HL-60 (cell line): ENCODE measurements at regions not wholly inside any gene's neighbourhood (a gene's known extent, or its start where the extent isn't known, plus 50 kb on each side); places are given as distances from the start of the nearest gene placed in this dataset.

Experiments used
- DNase-seq, 2 experiments: peaks; one replicate each; pipeline ENCODE4 v3.0.0-alpha.2; 2010 to 2020; ENCODE audit warnings: low read depth in 1 of 2, low spot score in 1 of 2
- H3K27ac ChIP-seq: fragments of 250-450 bp; sonication (Bioruptor Pico); replicated peaks from 2 replicates; pipeline ENCODE4 v1.5.1; 2020; ENCODE audit warnings: mild to moderate bottlenecking, moderate library complexity
- H3K27me3 ChIP-seq: fragments of 250-450 bp; sonication (Bioruptor Pico); 2 replicates; pipeline ENCODE4 v1.5.1; 2021; ENCODE audit warnings: mild to moderate bottlenecking, moderate library complexity; ENCODE audit not compliant: insufficient read depth, poor library complexity, severe bottlenecking
- H3K4me3 ChIP-seq: replicated peaks from 2 replicates; pipeline ENCODE4 v1.5.1; 2011; ENCODE audit warnings: mild to moderate bottlenecking, control low read depth, low read length; ENCODE audit not compliant: insufficient read depth
- CTCF ChIP-seq: IDR thresholded peaks from one replicate; pipeline ENCODE4 v1.5.1; 2011; ENCODE audit warnings: low read length, control low read depth, inconsistent platforms; ENCODE audit not compliant: insufficient read depth
- GABPA ChIP-seq: IDR thresholded peaks from 2 replicates; pipeline ENCODE4 v1.6.1; 2012; ENCODE audit warnings: low read depth
- POLR2AphosphoS5 ChIP-seq: IDR thresholded peaks from 2 replicates; pipeline ENCODE4 v1.6.1; 2012; ENCODE audit warnings: low read depth
- REST ChIP-seq: IDR thresholded peaks from 2 replicates; pipeline ENCODE4 v1.6.1; 2012; ENCODE audit warnings: low read depth; ENCODE audit not compliant: insufficient replicate concordance
- SPI1 ChIP-seq: IDR thresholded peaks from 2 replicates; pipeline ENCODE4 v1.6.1; 2012; ENCODE audit warnings: low read depth, mild to moderate bottlenecking, borderline replicate concordance

GRCh38 chr5:144103611-144104485, 66.6 kb downstream of the YIPF5 start:
- no peak for TF ChIP-seq POLR2AphosphoS5
- no peak for TF ChIP-seq SPI1
- TF ChIP-seq CTCF: no peak
- no peak for TF ChIP-seq GABPA
- no peak for TF ChIP-seq REST
- H3K27ac ChIP-seq: no peak overlapping the region
- no peak overlapping the region for H3K4me3 ChIP-seq
- H3K27me3 ChIP-seq: no peaks in the 10 kb centered on the region
- DNase-seq: no peak

GRCh38 chr5:144105371-144105770, 65.1 kb downstream of the YIPF5 start:
- Histone ChIP-seq H3K27me3 (no peaks in the 10 kb centered on the region), H3K27ac (no peak overlapping the region), H3K4me3 (no peak overlapping the region)
- DNase-seq: no peak
- TF ChIP-seq REST (no peak), CTCF (no peak), GABPA (no peak), SPI1 (no peak), POLR2AphosphoS5 (no peak)

- no peak for DNase-seq
- Histone ChIP-seq H3K27ac (no peak overlapping the region), H3K4me3 (no peak overlapping the region), H3K27me3 (no peaks in the 10 kb centered on the region)
- no peak for TF ChIP-seq POLR2AphosphoS5
- no peak for TF ChIP-seq CTCF
- no peak for TF ChIP-seq GABPA
- no peak for TF ChIP-seq SPI1
- no peak for TF ChIP-seq REST
Observed at GRCh38 chr5:144108131-144108530, 62.3 kb downstream of the YIPF5 start.
